ENCODE measurements at regions not wholly inside any gene's neighbourhood (a gene's known extent, or its start where the extent isn't known, plus 50 kb on each side); places are given as distances from the start of the nearest gene placed in this dataset.
A peak's percentile ranks its signal among the peaks of the same experiment; 100 is the strongest.

DNA sequence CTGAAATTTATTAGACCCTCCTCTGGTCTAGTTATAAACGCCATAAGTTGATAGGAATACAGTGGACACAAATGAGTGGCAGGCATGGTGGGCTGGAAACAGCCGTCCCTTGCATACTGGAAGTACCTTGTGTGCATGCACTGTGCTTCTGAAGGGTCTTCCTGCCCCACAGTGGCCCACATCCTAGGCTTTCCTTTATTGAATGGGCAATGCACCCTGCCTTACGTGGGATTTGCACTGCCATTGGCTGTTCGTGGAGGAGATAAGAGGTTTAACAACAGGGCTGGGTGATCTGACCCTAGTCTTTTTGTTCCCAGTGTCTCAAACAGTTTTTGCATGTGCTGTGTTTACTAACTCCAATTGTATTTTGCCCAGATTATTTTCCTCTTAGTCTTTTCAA, 480.8 kb downstream of the GADD45G start:
- DNase-seq: no peak

DNA sequence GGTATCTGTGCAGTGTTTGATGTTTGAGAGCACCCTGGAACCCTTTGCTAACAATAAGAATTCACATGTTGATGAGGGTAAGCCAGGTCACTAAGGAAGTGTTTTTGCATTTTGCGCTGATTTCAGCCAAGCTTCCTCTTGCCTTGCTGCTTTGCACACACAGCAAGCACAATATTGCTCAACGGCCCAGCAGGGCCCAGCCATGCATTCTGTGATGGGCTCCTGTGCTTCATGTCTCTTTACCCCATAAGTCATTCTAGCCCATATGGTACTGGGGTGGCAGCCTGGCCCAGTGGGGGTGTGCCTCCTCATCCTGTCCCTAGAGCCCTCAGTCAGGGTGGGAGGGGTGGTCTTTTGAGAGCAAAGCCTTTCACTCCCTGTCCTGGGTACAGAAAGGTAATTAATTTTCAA, 481.3 kb downstream of the GADD45G start:
- DNase-seq: no peak

DNA sequence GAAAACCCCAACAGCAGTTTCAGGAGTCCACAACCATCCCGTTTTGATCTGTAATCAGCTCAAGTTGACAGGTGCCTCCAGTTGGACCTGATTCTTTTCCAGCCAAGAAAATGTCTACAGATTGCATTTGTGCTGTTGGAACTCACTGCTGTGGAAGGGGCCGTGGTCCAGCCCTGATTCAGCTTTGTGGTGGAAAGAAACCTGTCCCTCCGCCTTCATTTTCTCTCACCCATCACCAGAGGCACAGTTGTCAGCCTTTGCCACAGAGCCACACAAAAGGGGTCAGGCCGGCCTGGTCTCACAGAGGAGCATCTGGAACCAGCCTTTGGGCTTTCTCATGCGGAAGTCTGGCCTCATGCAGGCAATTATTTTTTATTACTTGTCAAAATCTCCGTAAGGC, 483.6 kb downstream of the GADD45G start:
- no peak for DNase-seq

DNA sequence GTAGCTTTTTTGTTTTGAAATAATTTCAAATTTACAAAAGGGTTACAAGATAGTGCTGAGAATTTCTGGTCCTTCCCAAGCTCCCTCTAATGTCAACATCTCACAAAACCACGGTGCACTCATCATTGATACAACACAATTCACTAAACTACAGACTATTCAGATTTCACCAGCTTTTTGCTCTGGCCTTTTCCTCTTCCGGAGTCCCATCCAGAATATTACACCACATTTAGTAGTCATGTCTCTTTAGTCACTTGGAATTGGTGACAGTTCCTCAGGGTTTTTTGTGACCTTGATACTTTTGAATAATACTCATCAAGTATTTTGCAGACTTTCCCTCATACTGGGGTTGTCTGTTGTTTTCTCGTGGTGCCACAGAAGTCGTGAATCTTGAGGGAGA, 484.0 kb downstream of the GADD45G start:
- DNase-seq: no peak

DNA sequence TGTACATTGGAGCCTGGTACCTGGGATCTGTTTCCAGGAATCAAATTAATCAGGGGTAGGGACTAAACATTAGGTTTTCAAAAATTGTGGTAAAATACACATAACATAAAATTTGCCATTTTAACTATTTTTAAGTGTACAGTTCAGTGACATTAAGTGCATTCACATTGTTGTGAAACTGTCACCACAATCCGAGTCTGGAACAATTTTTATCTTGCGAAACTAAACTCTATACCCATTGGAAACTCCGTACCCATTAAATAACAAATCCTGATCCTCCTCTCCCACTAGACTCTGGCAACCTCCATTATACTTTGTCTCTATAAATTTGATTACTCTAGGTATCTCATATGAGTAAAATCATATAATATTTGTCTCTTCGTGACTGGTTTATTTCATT, 486.2 kb downstream of the GADD45G start:
- no peak for DNase-seq

DNA sequence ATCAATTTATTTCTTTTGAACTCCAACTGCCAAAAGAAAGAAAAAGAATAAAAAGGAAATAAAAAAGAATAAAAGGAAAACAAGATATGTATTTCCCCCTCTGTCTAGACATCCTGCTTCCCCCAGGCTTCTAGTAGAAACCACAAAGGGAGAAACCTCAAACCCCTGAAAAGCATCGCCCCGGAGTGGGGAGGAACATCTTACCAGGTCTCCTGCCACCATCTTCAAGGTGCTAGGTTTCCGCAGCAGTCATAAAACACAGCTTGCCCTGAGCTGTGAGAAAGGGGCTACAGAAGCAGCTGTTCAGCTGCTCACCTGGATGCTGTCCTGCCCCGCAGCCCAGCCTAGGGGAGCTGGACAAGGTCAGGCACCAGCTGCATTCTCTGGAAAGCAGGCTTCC, 487.7 kb downstream of the GADD45G start:
- DNase-seq: no peak

DNA sequence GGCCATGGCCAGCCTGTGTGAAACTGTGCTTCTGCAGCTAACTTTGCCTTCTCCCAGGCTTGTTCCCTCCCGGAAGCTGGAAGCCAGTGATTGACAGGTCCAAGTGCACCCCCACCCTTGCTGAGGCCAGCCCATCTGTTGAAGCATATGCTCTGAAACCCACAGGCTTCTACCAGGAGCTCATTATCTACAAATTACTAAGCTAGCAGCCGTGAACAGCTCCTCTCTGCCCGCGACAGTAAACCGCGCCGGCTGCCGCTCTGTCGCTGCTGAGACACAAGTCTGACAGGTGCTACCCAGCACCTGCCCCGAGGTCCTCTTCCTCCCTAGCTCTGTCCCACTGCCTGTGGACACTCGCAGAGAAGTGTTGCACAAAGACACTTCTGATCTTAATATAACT, 490.9 kb downstream of the GADD45G start:
- peak; percentile 72 for DNase-seq

DNA sequence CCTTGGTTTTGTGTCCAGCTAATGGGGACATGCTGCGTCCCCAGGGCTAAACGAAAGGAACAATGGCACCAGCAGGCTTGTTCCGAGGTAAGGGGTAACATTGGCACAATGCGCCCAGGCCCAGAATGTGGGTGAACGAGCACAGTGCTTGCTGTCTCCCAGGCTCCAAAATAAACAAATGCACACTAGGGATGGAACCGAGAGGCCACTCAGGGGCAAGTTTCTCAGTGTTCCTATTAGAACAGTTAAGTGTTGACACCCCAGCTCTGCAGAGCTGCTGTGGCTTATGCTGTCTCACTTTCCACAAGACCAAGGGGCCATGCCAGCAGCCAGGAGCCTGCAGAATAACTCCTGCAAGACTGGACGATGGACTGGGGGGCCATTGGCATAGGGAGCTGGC, 492.4 kb downstream of the GADD45G start:
- no peak for DNase-seq

DNA sequence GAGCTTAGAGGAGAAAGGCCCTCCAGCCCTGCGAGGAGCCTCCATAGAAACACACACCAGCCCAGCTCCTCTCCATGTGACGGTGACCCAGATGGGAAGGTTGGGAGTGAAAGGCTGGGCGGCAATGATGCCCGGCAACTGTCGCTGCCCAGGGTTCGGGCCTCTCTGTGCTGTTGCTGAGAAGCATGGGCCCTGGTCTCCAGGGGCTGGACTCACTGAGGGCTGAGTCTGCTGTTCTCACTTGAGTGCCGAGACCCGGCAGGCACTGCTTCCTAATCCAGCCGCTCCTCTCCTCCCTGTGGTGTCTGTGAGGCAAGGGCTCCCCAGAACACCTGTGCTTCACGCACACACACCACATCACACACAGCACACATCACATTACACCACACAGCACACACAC, 493.6 kb downstream of the GADD45G start:
- no peak for DNase-seq

DNA sequence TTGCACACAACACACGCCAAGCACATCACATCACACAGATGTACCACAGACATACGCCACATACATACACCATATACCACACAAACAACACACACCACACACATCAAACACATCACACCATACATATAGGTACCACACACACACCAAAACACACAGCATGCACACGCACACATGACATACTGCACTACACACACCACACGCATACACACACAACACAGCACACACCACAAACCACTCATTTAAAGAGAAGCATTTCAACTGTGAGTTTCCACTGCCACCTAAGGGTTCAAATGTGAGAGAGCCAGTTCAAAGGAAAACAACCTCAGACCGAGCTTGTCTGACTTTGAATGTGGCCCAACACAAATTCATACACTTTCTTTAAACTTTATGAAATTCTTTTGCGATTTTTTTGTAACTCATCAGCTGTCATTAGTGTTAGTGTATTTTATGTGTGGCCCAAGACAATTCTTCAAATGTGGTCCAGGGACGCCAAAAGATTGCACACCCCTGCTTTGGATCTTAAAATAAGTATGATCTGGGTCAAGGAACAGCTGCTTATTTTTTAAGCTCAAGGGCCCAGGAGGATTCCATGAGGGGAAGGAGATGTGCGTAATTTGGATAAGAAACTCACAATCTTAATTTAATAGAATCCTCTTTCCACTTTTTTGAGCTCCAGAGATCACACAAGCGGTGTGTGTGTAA, 494.6 kb downstream of the GADD45G start:
- DNase-seq: peak; percentile 19

DNA sequence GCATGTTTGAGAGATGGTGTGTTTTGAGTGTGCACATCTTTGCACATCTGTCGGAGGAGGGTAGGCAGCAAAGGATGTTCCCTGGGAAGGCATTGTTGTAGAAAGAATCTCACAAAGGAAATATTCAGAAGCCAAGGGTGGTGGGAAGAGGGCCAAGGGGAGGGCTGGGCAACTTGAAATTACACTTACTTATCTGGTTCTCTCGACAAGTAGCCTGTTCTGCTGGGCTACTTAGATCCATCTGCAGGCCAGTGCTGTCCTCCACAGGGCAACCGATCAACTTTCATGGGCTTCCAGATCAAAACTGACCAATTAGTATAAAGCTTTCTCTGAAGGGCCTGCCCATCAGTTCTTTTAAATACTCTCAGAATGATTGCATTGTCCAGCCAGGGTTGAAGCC, 495.2 kb downstream of the GADD45G start:
- DNase-seq: no peak

DNA sequence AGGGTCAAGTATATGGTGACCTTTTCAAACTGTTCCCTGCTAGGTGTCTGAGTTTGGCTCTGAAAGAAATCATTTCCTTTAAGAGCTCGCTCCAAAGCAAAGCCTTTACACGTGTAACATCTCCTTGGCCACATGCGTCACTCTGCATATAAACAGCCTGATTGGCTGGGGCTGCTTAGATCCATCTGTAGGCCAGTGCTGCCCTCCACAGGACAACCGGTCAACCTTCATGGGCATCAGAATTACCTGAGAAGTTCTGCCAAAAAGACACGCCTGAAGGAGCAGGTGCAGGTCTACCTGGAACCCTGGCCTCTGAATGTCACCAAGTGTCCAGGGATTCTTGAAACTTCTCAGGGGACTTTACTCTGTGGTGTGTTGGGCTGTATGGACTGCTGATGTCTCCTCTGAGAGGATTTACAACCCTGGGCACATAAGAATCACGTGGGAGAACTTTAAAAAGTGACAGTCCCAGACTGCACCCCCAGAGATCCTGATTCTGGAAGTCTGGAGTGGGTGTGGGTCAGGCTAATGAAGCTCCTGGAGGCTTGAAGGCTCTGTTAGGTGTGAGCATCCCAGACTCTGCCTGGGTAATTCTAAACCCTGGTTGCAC, 497.6 kb downstream of the GADD45G start:
- peak; percentile 82 for DNase-seq

DNA sequence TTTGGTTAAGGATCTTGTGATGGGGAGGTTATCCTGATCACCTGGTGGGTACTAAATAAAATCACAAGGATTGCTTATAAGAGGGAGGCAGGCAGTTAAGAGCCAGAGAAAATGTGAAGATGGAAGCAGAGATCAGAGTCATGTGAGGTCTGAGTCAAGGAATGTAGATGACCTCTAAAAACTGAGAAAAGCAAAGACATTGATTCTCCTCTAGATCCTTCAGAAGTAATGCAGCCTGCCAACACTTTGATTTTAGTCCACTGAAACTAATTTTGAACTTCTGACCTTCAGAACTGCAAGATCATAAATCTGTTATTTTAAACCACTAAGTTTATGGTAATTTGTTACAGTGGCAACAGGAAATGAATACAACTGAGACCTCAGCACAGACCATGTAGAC, 499.0 kb downstream of the GADD45G start:
- no peak for DNase-seq

DNA sequence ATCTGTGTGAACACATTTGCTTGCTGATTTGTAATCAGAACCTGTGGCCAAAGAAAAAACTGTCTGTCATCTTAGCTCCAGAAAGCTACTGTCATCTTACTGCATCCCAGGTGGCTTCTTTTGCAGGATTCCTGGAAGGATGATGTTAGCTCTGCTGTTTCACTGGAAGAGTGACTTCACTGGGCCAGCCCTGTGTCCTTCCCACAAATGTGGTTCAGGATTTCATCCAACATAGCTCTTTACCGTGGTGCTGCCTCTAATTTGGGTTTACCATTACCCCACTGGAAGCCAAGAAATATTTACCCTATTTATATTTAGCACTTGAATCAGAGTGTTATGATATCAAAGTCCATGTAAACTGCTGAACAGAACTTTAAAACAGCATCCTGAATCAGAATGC, 501.0 kb downstream of the GADD45G start:
- DNase-seq: no peak

DNA sequence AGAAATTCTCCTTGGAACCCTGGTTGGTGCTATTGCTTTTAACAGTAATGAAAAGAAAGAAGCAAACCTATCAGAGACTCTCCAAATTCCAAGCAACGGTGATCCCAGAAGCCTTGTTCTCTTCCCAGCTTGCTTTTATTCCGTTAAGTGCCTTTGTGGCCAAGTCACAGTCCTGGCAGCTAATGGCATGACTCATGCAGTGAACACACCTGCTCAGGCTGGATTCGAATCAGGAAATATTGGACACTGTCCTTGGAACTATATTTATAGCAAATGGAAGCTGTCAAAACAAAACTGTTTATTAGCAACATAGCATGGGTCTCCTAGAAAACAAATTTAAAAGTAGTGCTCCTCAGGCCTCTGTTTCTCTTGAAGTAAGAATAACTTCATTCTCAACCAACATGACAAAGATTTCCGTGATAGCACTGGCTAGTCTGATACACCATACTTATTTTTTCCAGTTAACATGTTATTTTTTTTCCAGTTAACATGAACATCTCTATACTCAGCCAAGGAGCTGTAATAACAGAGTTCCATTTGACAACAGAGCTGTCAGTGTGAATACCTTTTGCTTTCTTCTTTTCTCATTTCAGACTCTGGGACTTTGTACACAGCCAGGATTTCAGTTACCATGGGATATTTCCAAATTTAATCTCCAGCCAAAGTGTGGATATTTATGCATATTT, 502.4 kb downstream of the GADD45G start:
- DNase-seq: peak; percentile 75

DNA sequence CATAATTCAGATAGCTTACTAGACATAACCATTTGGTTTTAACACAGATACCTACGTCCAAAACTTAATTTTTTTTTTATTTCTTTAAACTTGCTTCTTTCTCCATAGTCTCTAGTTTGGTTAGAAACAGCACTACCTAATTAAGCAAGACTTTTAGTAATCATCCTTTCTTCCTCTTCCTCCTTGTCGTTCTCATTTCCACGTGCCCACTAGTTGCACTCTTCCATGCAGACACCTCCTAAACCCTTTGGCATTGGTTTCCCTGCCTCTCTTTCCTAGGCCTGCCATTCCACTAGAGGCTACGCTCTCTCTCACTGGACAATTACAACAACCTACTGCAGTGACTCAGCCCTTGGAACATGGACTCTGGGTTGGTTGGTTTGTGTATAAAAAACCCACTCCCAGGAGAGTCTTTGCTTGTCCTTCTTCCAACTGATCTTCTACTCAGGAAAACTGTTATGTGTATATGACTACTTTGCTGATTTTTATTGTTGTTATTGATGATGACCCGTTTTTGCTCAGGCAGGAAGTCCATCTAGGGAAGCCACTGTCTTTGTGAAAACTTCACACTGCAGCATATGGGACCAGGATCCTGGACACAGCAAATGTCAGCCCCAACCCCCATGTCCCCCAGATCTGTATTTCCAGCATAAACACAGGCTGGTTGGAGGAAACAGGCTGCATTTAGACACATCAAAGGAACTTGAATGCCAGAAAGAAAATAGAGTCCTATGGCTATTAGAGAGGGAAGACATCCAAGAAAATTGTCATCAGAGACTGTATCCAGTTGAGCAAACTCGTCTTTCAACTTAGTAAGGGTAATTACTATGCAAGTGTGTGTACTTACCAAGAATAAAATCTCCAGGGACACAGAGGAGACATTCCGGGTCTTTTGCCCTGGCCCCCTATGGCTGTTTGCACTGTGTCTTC, 503.2 kb downstream of the GADD45G start:
- no peak for DNase-seq

DNA sequence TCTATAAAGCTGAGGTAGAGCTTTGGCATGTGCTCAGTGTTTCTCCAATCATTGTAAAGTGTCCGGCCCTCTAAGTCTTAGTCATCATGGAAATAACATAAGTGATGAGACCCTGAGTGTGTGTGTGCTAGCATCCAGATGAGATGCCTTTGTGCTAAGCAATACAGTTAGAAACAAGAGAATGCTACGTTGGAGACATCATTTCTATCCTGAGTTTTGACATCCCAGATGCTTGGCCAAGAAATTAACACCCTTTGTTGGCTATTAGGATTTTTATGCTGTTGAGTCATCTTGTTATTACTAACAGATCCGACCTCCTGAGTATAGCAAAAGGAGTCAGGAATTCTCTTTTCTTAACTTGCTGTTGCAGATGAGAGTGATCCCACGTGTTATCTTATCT, 508.0 kb downstream of the GADD45G start:
- DNase-seq: no peak

DNA sequence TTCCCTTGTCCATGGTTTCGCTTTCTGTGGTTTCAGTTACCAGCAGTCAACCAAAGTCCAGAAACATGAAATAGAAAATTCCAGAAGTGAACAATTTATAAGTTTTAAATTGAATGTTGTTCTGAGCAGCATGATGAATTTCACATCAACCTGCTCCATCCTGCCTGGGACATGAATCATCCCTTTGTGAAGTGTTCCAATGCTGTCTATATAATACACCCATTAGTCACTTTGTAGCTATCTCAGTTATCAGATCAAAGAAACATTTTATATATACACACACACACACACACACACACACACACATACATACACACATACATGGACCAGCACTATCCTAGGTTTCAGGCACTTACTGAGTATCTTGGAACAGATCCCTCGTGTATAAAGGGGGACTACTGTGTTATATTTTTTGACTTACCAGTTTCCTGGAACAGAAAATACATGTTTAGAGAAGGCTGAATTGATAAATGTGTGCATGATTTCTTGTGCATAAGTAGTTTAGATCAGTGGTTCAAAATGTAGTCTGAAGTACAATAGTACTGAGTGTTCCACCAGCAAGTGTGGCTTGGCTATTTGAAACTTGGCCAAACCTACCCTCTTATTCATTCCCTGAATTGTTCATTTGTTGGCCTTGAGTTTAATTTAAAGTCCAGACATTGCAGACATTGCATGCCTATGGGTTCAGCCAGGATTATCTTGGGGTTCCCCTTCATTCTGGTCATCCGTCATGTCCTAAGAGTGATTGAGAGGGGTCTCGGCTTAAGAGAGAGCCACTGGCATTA, 510.0 kb downstream of the GADD45G start:
- DNase-seq: no peak

DNA sequence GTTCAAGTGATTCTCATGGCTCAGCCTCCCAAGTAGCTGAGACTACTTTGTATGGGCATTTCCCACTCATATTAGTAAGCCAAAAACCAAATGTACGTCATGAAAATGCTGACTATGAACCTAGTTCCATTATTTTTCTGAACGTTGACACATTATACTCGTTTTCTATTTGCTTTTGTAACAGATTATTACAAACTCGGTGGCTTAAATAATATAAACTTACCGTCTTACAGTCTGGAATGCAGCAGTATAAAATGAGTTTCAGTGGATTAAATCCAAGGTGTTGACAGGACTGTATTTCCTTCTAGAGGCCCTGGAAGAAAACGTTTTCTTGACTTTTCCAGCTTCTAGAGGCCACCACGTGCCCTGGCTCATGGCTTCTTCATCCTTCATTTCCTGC, 517.0 kb downstream of the GADD45G start:
- no peak for DNase-seq

DNA sequence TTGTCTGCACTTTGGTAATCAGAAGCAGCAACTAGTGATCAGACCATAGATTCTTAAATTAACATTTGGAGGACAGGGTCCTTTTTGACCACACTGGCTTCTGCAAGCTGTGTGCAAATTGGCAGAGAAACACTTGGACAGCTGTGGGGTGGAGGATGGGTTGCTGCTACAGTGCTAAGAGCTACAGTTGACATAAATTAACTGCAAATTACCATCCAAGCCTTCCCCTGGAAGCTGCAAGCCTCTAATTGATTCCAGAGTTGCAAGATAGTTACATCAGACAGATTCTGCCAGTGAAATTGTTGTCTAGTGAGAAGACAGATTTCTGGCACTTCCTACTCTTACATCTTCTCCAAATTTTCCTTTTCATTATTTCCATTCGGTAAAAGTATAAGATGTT, 517.7 kb downstream of the DIRAS2 start:
- DNase-seq: peak; percentile 25

DNA sequence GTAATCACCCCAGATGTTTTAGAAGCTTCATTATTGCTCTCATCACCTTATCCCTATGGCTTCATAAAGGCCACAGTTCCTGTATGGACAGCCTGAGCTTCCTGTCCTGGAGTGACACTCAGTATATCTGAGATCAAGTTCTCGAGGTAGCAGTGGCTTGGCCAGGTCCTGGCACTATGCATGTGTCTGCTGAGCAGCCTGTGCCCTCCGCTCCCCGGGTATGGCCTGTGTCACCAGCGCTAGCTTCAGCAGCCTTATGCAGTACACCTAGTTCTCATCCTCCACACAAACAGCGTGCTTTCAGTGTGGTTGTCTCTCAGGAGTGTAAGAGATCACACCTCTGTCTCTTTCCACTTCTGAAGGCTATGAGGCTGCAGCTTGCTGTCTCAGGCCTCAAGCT, 514.7 kb downstream of the DIRAS2 start:
- no peak for DNase-seq

DNA sequence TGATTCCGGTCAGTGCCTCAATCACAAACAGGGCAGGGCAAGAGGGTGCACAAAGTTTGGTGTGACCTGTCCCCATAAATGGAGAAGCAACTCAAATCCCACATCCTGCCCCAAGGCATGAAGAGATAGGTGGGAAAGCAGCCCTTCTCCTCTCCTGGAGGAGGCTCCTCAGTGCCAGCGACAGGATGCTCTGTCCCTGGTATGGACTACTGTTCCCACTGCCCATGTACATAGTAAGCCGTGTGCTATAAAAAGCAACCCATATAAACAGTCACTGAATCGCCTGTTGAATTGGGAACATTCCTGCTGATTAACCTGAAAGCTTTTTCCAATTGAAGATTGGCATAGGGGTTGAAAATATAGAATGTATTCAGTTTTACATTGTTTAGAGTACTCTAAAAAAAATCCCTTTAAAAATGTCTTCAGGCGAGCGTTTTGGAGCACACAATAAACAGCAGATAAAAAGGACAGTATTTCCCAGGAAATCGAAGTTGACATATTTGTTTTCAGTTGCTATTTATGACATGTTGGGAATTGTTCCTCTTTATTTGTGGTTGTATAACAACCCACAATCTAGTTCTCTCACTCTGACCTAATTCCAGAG, 513.9 kb downstream of the DIRAS2 start:
- DNase-seq: no peak
